Keratinocyte (primary cell): ENCODE measurements at regions not wholly inside any gene's neighbourhood (a gene's known extent, or its start where the extent isn't known, plus 50 kb on each side); places are given as distances from the start of the nearest gene placed in this dataset.

Experiments
- DNase-seq: peaks from one replicate; pipeline ENCODE4 v3.0.0-alpha.2; 2011; ENCODE audit warnings: low read depth, missing footprints, low spot score
- FAIRE-seq: peaks from 2 replicates; lab custom pipeline; 2011; peaks lifted over from hg19 to GRCh38; lab: Jason Lieb, UNC
- H2AFZ ChIP-seq: 2 replicates; pipeline ENCODE4 v1.6.0; 2012; ENCODE audit warnings: low read length, control low read depth, inconsistent platforms; ENCODE audit not compliant: control insufficient read depth
- H3K27ac ChIP-seq: 2 replicates; pipeline ENCODE4 v1.5.1; 2011; ENCODE audit warnings: low read length; ENCODE audit not compliant: control insufficient read depth, insufficient read depth
- H3K27me3 ChIP-seq: 3 replicates; pipeline ENCODE4 v1.6.0; 2011; ENCODE audit warnings: low read length; ENCODE audit not compliant: control insufficient read depth, insufficient read depth; ENCODE audit errors: extremely low read depth
- H3K36me3 ChIP-seq, 2 experiments: 2 replicates in 1 of 2; 3 replicates in 1 of 2; pipeline ENCODE4 v1.5.1; 2011; ENCODE audit warnings: low read length in 2 of 2, mild to moderate bottlenecking in 1 of 2; ENCODE audit not compliant: control insufficient read depth in 2 of 2, insufficient read depth in 2 of 2; ENCODE audit errors: extremely low read depth in 1 of 2
- H3K4me1 ChIP-seq: 3 replicates; pipeline ENCODE4 v1.5.1; 2011; ENCODE audit warnings: low read length; ENCODE audit not compliant: control insufficient read depth, insufficient read depth; ENCODE audit errors: extremely low read depth
- H3K4me2 ChIP-seq: 3 replicates; pipeline ENCODE4 v1.6.0; 2011; ENCODE audit warnings: low read depth, low read length; ENCODE audit not compliant: control insufficient read depth, insufficient read depth; ENCODE audit errors: extremely low read depth
- H3K4me3 ChIP-seq, 3 experiments: fragments of 200-600 bp in 1 of 3; sonication (generic) in 1 of 3; 2 replicates in 2 of 3; 3 replicates in 1 of 3; pipeline ENCODE4 v1.5.1; 2011 to 2016; ENCODE audit warnings: low read length in 3 of 3, mild to moderate bottlenecking in 3 of 3, control low read depth in 2 of 3, inconsistent platforms in 1 of 3, low read depth in 1 of 3, mixed read lengths in 1 of 3, mixed run types in 1 of 3, moderate library complexity in 1 of 3; ENCODE audit not compliant: control insufficient read depth in 2 of 3, insufficient read depth in 2 of 3; ENCODE audit errors: extremely low read depth in 1 of 3
- H3K79me2 ChIP-seq: 2 replicates; pipeline ENCODE4 v1.6.0; 2012; ENCODE audit warnings: low read length; ENCODE audit not compliant: control insufficient read depth, insufficient read depth
- H3K9ac ChIP-seq: 3 replicates; pipeline ENCODE4 v1.6.0; 2011; ENCODE audit warnings: low read length; ENCODE audit not compliant: control insufficient read depth, insufficient read depth; ENCODE audit errors: extremely low read depth
- H3K9me1 ChIP-seq: 3 replicates; pipeline ENCODE4 v1.6.0; 2011; ENCODE audit warnings: low read length; ENCODE audit not compliant: control insufficient read depth, insufficient read depth; ENCODE audit errors: extremely low read depth
- H3K9me3 ChIP-seq: 2 replicates; pipeline ENCODE4 v1.5.1; 2012; ENCODE audit warnings: low read depth, low read length; ENCODE audit not compliant: control insufficient read depth
- H4K20me1 ChIP-seq: 3 replicates; pipeline ENCODE4 v1.6.0; 2011; ENCODE audit warnings: low read length; ENCODE audit not compliant: control insufficient read depth, insufficient read depth; ENCODE audit errors: extremely low read depth
- EZH2 ChIP-seq: IDR thresholded peaks from one replicate; pipeline ENCODE4 v1.6.1; 2012; ENCODE audit warnings: inconsistent platforms, mild to moderate bottlenecking, low read length, moderate library complexity
- dilution Hi-C: fragments of 300-500 bp; cut with MboI; formaldehyde crosslinking; loops from one replicate; pipeline ENCODE4 v1.7.0; 2020; ENCODE audit warnings: low sequenced_read_pairs; ENCODE audit not compliant: extremely low pct_ligation_motif_present
- TF ChIP-seq, protein P1 (sequence below), 3 experiments: IDR thresholded peaks in 1 of 3; conservative IDR thresholded peaks in 1 of 3; optimal IDR thresholded peaks in 1 of 3; 2 replicates in 2 of 3; 3 replicates in 1 of 3; pipeline versions ENCODE3 to v1.5.1; 2011; ENCODE audit warnings: low read length in 3 of 3, mild to moderate bottlenecking in 3 of 3, moderate library complexity in 2 of 3, control low read depth in 1 of 3, inconsistent platforms in 1 of 3; ENCODE audit not compliant: insufficient read depth in 2 of 3; ENCODE audit errors: extremely low read depth in 1 of 3

DNA sequence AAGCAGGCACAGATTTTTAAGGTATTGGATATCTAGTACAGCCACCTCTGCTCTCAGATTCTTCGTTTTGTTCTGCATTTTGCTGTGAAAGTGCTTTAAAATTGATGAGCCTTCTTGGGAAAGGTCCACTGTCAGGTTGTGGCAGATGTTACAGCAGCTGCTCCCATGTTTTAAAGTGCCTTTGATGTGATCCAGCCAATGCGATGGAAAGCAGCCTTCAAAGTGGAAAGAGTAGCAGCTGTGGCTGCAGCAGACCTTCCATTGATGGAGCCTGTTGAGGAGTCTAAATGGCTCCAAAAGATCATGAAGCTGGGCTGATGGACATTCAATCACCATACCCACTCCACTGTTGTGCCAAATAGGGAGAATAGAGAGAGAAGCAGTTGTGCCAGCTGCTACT lies 816.9 kb downstream of the PLA2G4A start:
- H3K9ac ChIP-seq, result no peak overlapping the region
- H3K36me3 ChIP-seq, result no peaks in the 10 kb centered on the region
- H3K27me3 ChIP-seq, result no peaks in the 10 kb centered on the region
- H3K4me3 ChIP-seq, result no peak overlapping the region
- TF ChIP-seq EZH2, result no peak
- TF ChIP-seq, protein P1, sequence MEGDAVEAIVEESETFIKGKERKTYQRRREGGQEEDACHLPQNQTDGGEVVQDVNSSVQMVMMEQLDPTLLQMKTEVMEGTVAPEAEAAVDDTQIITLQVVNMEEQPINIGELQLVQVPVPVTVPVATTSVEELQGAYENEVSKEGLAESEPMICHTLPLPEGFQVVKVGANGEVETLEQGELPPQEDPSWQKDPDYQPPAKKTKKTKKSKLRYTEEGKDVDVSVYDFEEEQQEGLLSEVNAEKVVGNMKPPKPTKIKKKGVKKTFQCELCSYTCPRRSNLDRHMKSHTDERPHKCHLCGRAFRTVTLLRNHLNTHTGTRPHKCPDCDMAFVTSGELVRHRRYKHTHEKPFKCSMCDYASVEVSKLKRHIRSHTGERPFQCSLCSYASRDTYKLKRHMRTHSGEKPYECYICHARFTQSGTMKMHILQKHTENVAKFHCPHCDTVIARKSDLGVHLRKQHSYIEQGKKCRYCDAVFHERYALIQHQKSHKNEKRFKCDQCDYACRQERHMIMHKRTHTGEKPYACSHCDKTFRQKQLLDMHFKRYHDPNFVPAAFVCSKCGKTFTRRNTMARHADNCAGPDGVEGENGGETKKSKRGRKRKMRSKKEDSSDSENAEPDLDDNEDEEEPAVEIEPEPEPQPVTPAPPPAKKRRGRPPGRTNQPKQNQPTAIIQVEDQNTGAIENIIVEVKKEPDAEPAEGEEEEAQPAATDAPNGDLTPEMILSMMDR (optimal IDR thresholded peaks at IDR 0.05 in 1 of 3, IDR thresholded peaks at IDR 0.05 in 1 of 3, conservative IDR thresholded peaks at IDR 0.05 in 1 of 3; ENCODE audit: extremely low read depth in 1 of 3, insufficient read depth in 2 of 3, low read length in 3 of 3), result no peak
- H3K79me2 ChIP-seq, result no peaks in the 10 kb centered on the region
- dilution Hi-C loops, result no loop called here
- H3K9me3 ChIP-seq, result no peaks in the 10 kb centered on the region
- FAIRE-seq (no peak), DNase-seq (no peak)
- no peaks in the 10 kb centered on the region for H3K9me1 ChIP-seq
- no peaks in the 10 kb centered on the region for H4K20me1 ChIP-seq
- H3K4me1 ChIP-seq, result no peaks in the 10 kb centered on the region
- no peak overlapping the region for H3K4me2 ChIP-seq
- H2AFZ ChIP-seq, result peak overlapping the region; percentile 3
- H3K27ac ChIP-seq, result no peak overlapping the region

DNA sequence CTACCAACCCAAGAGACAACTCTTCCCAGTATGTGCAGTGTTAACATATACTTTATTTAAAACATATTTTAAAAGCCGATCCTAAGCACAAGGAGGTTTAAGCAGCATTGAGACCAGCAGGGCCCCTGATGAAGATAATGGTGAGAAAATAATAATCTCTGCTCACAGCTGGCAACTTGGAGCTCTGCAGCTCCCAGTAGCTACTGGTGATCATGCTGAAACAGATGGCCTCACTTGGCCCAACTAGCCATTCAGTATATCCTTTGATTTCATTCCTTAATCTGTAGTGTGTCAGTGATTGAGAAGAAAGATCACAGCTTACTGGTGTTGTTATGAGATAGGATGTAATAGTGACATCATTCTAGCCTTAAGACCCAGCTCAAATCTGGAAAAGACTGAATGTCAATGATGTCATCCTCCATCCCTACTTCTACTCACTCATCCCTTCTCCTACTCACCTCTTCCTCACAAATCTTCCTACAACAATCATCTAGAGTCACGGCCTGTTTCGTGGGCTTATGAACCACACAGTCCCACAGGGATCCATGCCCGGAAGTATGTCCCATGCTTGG lies 817.9 kb downstream of the PLA2G4A start:
- FAIRE-seq, result peak; percentile 13
- dilution Hi-C loops, result no loop called here

More for the DNA sequence above, 817.9 kb downstream of the PLA2G4A start:
- no peak for DNase-seq
- no peak overlapping the region for H3K4me2 ChIP-seq
- no peak overlapping the region for H3K9ac ChIP-seq
- H3K27ac ChIP-seq, result no peak overlapping the region
- H3K9me1 ChIP-seq, result no peaks in the 10 kb centered on the region
- no peak overlapping the region for H2AFZ ChIP-seq
- H3K9me3 ChIP-seq, result no peaks in the 10 kb centered on the region
- no peaks in the 10 kb centered on the region for H3K4me1 ChIP-seq
- TF ChIP-seq, protein P1 (optimal IDR thresholded peaks at IDR 0.05 in 1 of 3, IDR thresholded peaks at IDR 0.05 in 1 of 3, conservative IDR thresholded peaks at IDR 0.05 in 1 of 3; ENCODE audit: extremely low read depth in 1 of 3, insufficient read depth in 2 of 3, low read length in 3 of 3), result no peak
- TF ChIP-seq EZH2, result no peak
- no peaks in the 10 kb centered on the region for H3K27me3 ChIP-seq
- no peaks in the 10 kb centered on the region for H3K36me3 ChIP-seq
- no peak overlapping the region for H3K4me3 ChIP-seq
- no peaks in the 10 kb centered on the region for H3K79me2 ChIP-seq
- H4K20me1 ChIP-seq, result no peaks in the 10 kb centered on the region
